ENCODE measurements at regions not wholly inside any gene's neighbourhood (a gene's known extent, or its start where the extent isn't known, plus 50 kb on each side); places are given as distances from the start of the nearest gene placed in this dataset.

DNA sequence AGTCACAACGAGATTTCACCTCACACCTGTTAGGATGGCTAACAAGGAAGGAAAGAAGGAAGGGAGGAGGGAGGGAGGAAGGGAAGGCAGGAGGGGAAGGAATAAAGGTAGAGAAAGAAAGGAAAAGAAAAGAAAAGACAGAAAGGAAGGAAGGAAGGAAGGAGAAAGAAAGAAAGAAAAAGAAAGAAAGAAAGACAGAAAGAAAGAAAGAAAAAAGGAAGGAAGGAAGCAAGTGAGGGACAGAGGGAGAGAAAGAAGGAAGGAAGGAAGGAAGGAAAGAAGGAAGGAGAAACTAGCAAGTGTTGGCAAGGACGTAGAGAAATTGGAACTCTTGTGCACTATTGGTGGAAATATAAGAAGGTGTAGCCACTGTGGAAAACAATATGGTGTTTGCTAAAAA is 52.2 kb downstream of the CCDC185 start:
- no peak for TF ChIP-seq TEAD4 (CRISPR knock-in tag; IDR thresholded peaks at IDR 0.05)
- no peak for TF ChIP-seq CTCF (IDR thresholded peaks at IDR 0.05)
- no peak for TF ChIP-seq ETV6 (CRISPR knock-in tag; IDR thresholded peaks at IDR 0.05)
- TF ChIP-seq CREM (CRISPR knock-in tag; IDR thresholded peaks at IDR 0.05), result no peak
- TF ChIP-seq CDX4 (CRISPR knock-in tag; IDR thresholded peaks at IDR 0.05; ENCODE audit: borderline replicate concordance), result no peak
- no peak for TF ChIP-seq MYBL2 (CRISPR knock-in tag; IDR thresholded peaks at IDR 0.05)
- TF ChIP-seq, protein P1, sequence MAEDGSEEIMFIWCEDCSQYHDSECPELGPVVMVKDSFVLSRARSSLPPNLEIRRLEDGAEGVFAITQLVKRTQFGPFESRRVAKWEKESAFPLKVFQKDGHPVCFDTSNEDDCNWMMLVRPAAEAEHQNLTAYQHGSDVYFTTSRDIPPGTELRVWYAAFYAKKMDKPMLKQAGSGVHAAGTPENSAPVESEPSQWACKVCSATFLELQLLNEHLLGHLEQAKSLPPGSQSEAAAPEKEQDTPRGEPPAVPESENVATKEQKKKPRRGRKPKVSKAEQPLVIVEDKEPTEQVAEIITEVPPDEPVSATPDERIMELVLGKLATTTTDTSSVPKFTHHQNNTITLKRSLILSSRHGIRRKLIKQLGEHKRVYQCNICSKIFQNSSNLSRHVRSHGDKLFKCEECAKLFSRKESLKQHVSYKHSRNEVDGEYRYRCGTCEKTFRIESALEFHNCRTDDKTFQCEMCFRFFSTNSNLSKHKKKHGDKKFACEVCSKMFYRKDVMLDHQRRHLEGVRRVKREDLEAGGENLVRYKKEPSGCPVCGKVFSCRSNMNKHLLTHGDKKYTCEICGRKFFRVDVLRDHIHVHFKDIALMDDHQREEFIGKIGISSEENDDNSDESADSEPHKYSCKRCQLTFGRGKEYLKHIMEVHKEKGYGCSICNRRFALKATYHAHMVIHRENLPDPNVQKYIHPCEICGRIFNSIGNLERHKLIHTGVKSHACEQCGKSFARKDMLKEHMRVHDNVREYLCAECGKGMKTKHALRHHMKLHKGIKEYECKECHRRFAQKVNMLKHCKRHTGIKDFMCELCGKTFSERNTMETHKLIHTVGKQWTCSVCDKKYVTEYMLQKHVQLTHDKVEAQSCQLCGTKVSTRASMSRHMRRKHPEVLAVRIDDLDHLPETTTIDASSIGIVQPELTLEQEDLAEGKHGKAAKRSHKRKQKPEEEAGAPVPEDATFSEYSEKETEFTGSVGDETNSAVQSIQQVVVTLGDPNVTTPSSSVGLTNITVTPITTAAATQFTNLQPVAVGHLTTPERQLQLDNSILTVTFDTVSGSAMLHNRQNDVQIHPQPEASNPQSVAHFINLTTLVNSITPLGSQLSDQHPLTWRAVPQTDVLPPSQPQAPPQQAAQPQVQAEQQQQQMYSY (CRISPR knock-in tag; IDR thresholded peaks at IDR 0.05), result no peak

Data from WTC11 (cell line).